Epithelial cell of proximal tubule (primary cell): ENCODE measurements at regions not wholly inside any gene's neighbourhood (a gene's known extent, or its start where the extent isn't known, plus 50 kb on each side); places are given as distances from the start of the nearest gene placed in this dataset.
A peak's percentile ranks its signal among the peaks of the same experiment; 100 is the strongest.

ENCODE experiments used
- DNase-seq: peaks from one replicate; pipeline ENCODE4 v3.0.0-alpha.2; 2011; ENCODE audit warnings: low read depth
- H3K4me3 ChIP-seq: 2 replicates; pipeline ENCODE4 v1.5.1; 2011; ENCODE audit warnings: low read depth, mild to moderate bottlenecking, low read length
- TF ChIP-seq, protein P1 (sequence below): conservative IDR thresholded peaks from 2 replicates; pipeline ENCODE4 v1.5.1; 2012; ENCODE audit warnings: low read depth, mild to moderate bottlenecking, low read length

DNA sequence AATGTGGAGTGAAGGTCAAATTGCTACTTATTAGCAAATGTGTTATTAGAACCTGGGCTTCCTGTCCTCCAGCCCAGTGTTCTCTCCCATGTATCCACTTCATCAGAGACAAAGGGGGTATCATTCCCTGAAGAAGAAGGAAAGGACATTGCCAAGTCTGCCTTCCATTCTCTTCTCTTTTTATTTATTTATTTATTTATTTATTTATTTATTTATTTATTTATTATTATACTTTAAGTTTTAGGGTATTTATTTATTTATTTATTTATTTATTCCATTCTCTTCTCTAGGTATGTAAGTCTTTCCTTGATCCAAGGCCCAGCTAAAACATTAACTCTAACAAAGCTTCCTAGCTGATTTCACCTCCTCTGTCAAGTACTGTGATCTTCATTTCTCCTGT is 277.8 kb upstream of the DNAJC19 start:
- TF ChIP-seq, protein P1, sequence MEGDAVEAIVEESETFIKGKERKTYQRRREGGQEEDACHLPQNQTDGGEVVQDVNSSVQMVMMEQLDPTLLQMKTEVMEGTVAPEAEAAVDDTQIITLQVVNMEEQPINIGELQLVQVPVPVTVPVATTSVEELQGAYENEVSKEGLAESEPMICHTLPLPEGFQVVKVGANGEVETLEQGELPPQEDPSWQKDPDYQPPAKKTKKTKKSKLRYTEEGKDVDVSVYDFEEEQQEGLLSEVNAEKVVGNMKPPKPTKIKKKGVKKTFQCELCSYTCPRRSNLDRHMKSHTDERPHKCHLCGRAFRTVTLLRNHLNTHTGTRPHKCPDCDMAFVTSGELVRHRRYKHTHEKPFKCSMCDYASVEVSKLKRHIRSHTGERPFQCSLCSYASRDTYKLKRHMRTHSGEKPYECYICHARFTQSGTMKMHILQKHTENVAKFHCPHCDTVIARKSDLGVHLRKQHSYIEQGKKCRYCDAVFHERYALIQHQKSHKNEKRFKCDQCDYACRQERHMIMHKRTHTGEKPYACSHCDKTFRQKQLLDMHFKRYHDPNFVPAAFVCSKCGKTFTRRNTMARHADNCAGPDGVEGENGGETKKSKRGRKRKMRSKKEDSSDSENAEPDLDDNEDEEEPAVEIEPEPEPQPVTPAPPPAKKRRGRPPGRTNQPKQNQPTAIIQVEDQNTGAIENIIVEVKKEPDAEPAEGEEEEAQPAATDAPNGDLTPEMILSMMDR: no peak
- DNase-seq: no peak

DNA sequence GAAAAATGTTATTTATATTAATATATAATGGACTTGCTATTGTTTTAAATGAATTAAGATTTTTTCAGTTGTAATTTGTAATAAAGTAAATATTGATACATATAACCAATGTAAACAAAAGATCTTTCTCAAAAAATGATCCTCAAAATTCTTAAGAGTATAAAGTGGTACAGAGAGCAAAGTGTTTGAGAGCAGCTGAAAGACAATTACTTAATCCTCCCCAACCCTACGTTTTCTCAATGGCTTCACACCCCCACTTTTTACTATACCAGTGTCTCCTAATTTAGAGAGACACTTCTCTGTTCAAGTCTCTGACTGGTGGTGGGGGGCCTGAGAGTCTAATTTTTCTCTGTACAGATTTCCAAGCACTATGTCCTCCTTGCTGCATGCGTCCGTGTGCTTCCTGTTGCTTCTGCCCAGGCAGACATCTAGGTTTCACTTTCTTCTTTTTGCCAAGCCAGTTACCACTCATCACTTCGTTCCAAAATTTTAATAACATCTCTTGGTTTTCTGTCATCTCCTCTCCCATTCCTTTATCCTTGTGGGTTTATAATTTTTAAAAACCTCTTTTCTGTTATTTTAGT is 276.3 kb upstream of the DNAJC19 start:
- peak overlapping the region; percentile 29 for H3K4me3 ChIP-seq
- TF ChIP-seq, protein P1: no peak
- DNase-seq: no peak

More for the DNA sequence above, 277.8 kb upstream of the DNAJC19 start:
- H3K4me3 ChIP-seq: no peak overlapping the region

DNA sequence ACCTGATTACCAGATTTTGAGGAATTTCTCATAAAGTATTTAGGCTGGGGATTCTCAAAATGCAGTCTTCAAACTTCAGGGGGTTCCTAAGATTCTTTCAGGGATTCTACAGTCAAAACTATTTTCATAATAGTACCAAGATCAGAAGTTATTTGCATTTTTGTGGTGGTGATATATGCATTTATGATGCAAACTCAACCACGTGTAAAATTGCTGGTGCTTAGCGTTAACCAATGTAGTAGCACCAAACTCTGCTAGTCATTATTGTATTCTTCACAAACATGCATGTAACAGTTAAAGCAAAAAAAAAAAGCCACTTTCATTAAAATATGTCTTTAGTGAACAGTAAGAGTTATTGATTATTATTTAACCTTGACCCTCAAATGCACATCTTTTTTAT is 274.9 kb upstream of the DNAJC19 start:
- DNase-seq: no peak
- TF ChIP-seq, protein P1: no peak
- H3K4me3 ChIP-seq: no peak overlapping the region

DNA sequence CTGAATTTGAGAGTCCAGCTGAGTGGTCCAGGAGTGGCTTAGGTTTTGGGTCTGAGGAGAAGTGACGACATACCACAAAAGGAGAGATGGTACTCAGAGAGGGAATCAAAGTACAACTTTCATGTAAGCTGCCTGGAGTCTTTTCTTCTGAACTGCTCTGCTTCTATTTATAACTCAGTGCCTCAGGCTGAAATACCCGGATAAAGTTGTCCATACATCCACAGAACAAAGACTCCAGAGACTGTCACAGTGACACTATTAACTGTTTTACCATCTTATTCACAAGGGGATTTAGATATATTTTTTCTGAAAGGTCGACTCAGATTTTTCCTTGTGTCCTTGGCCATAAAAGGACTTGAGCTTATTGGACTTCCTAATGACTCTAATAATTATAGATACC is 264.3 kb upstream of the DNAJC19 start:
- TF ChIP-seq, protein P1: no peak
- no peak for DNase-seq
- no peak overlapping the region for H3K4me3 ChIP-seq

DNA sequence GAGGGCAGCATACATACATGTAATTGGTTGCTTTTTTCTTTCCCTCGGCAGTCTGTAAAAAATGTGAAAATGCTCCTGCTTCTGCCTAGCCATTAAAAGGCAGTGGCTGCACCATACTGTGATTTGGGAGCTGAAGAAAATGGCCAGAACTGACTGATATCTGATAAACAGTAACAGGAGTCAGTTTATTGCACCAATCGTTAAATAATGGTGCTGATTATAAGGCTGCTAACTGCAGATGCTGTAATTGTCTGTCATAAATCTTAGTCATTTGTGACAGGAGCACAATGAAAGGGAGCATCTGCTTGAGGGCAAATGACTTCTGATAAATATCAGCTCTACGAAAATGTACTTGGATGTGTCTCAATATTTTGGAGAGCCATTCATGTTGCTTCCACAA is 263.1 kb upstream of the DNAJC19 start:
- TF ChIP-seq, protein P1: no peak
- no peak for DNase-seq
- H3K4me3 ChIP-seq: no peak overlapping the region

DNA sequence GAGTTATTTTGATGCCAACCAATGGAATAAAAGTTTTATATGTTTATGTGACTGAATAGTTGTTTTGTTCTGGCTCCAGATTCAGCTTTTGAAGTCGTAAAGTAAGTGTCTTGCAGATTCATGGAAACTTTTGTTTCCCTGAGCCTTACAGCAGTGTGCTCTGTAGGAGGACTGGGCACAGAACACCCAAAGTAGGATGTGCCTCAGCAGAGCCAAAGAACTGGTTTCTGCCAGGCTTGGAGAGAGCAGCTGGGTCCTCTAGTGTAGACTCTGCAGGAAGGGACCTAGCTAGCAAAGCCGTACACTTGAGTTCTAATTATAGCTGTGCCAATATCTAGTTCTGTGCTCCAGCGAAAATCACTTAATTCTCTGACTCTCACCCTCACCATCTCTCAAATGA is 261.2 kb upstream of the DNAJC19 start:
- DNase-seq: no peak
- TF ChIP-seq, protein P1: no peak
- H3K4me3 ChIP-seq: no peak overlapping the region

DNA sequence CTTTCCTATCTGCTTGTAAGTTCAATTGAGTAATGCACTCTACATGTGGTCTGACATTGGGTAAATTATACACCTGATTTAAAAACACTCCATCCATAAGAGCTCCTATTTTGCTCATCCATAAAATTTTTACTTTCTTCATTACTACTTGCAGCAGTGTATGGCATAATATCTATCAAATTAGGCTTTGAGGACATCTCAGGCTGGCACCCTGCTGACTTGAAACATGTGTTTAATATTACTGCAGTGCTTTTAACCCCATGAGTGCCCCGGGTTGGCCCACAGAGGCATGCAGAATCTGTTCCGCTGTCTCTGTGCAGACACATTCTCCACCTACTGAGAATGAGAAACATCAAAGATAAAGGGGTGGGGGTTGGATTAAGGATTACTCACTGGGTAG is 249.9 kb upstream of the DNAJC19 start:
- no peak for DNase-seq
- TF ChIP-seq, protein P1: no peak
- H3K4me3 ChIP-seq: no peak overlapping the region
